ENCODE measurements at regions not wholly inside any gene's neighbourhood (a gene's known extent, or its start where the extent isn't known, plus 50 kb on each side); places are given as distances from the start of the nearest gene placed in this dataset.
"Not testable (repeated sequence)": the region's sequence is repeated elsewhere in the genome, so short reads cannot be mapped to it uniquely, and the experiment has no call there.

DNA sequence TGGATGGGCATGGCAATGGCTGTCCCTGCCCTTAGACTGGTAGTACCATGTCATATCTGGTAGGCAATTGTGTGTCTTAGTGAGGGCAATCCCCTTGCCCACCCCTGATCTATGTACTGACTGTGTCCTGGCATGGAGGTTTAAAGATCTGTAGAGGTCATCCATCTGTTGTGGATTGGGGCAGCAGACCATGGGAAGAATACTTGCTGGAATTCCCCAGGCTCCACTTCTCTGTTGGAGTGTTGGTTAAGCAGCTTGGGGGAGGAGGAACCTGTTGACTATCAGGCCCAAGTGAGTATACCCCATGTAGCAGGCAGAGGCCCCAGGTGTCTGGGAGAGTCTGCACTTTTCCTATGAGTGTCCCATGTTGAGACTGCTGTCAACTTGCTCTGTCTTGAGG lies 246.7 kb upstream of the DIPK2B start:
- DNase-seq, result no peak

DNA sequence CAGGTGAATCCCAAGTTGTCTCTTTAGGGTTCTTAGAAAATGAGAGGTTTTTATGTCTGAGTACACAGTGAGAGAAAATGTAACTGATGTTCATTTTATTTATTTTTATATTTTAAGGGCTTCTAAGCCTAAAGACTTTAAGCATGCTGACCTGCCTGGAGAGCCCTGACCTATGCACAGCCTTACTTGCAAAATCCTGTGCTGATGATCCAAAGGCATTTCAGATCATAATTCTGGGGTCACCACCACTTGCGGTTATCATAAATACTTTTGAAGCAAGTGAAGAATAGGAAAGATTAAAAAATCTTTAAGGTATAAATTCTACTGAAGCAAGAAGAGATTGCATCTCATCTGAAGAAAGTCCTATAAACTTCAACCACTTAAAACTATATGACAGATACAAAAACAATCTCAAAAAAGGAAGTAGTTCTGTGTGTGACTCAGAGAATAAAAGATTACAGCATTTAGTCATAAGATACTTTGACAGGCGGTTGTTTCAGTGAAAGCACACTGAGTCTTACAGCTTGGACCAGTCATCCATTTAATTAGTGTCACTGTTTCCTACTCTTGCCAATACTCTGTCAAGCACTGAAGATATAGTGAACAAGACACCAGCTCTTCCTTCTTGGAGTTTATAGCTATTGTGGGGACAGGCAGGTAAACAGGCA lies 245.2 kb upstream of the DIPK2B start:
- DNase-seq, result no peak

DNA sequence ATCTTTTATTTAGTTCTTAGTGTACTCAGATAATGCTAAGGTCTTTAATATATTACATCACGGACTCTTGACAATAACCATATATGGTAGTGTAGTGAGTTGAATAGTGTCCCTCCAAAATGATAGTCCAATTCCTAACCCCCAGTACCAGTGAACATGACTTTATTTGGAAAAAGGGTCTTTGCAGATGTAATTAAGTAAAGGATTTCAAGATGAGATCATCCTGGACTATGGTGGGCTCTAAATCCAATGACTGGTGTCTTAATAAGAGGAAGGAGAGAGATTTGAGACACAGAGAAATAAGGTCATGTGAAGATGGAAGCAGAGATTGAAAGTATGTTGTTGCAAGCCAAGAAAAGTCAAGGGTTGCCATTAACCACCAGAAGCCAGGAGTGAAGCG lies 236.5 kb upstream of the DIPK2B start:
- DNase-seq, result no peak

DNA sequence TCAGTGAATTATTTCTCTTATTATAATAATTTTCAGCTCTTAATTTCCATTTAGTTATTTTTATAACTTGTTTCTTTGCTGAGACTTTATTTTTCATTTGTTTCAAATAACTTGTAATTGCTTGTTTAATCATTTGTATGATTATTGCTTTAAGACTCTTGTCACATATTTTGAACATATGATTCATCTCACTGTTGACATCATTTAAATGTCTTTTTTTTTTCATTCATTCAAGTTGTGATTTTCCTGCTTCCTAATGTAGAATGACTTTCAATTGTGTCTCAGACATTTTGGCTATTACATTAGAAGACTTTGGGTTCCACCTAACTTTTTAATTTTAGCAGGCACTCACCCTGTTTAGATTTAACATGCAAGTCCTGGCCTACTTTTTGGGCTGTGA lies 234.8 kb upstream of the DIPK2B start:
- no peak for DNase-seq

DNA sequence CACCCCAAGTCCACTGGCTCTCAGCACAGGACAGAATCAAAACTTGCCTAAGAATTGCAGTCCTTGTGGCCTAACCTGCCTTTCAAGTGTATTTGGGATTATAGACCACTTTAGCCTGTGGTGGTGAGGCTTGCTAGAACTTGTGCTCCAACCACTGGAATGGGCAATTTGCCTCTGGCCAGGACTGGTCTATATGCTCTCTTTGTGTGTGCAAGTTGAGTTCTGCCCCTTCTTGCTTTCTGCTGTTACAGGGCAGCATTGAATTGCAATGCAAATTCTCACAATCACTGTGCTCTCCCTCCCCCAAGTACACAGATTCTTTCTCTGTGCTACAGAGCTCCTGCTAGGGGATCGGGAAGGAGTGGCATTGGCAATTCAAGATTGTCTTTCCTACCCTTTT lies 233.6 kb upstream of the DIPK2B start:
- DNase-seq, result no peak

DNA sequence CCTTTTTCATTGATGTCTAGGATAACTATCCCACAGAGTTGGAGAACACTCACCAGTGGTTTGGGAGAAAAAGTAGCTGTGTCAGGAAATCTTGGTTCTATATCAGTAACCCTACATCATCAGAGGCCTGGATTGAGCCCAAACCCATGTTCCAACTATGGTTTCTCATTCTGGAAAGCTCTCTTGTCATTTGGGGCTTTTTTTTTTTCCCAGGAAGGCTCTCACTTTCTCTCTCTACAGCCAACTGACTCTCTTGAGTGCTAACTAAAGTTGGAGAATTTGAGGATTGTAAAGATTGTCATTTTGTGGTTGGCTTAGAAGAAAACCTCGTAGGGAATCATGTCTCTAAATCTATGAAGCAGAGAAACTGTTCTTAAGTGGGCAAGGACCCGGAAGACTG lies 228.2 kb upstream of the DIPK2B start:
- DNase-seq, result no peak

DNA sequence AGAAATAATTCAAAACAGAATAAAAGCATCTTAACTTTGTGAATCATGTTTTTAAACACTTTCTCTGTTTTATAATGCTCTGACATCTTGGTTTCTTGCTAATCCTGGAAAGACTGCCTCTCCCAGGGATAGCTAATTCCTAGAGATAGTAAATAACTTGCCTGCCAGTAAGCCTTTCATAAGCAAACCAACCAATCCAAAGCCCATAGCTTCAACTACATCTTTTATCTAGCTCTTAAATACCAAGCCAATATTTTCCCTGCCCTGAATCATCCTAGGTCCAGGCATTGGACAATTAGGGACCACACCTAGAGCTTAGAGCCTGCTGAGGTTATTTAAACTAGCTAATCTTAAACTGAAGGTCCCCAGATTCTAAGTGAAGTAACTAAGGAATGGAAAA lies 223.7 kb upstream of the DIPK2B start:
- DNase-seq, result no peak

DNA sequence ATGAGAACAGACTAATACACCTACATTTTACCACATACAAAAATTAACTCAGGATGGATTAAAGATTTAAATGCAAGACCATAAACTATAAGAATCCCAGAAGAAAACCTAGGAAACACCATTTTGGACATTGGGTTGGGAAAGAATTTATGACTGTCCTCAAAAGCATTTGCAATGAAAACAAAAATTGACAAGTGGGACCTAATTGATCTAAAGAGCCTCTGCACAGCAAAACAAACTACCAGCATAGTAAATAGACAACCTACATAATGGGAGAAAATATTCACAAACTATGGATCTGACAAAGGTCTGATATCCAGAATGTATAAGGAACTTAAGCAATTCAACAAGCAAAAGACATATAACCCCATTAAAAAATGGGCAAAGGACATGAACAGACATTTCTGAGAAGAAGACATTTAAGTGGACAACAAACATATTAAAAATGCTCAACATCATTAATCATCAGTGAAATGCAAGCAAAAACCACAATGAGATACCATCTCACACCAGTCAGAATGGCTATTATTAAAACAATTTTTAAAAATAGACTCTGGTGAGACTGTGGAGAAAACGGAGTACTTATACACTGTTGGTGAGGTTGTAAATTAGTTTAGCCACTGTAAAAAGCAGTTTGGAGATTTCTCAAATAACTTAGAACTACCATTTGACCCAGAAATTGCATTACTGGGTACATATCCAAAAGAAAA lies 221.7 kb upstream of the DIPK2B start:
- DNase-seq, result no peak

DNA sequence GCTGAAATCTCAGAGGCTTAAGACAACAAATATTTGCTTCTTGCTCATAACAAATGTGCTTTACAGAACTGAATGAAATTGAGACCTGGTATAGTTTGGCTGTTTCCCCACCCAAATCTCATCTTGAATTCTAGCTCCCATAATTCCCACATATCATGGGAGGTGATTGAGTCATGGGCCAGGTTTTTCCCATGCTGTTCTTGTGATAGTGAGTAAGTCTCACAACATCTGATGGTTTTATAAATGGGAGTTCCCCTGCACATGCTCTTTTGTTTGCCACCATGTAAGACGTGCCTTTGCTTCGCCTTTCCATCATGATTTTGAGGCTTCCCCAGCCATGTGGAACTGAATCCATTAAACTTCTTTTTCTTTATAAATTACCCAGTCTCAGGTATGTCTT lies 221.1 kb upstream of the DIPK2B start:
- no peak for DNase-seq

DNA sequence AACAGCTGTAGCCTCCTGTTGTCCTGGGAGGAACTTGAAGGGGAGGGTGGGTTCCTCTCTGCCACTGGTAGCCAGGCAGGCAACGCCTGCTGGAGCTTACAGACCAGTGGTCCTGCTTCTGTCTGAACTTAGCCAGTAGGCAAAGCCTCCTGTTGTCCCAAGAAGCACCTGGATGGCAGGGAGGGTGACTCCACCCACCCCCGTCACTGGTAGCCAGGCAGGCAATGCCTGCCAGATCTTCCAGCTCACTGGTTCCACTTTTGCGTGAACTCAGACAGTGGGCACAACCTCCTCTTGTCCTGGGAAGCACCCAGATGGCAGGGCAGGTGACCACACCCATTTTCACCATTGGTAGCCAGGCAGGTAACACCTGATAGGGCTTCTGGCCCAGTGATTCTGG lies 203.5 kb upstream of the DIPK2B start:
- no peak for DNase-seq

DNA sequence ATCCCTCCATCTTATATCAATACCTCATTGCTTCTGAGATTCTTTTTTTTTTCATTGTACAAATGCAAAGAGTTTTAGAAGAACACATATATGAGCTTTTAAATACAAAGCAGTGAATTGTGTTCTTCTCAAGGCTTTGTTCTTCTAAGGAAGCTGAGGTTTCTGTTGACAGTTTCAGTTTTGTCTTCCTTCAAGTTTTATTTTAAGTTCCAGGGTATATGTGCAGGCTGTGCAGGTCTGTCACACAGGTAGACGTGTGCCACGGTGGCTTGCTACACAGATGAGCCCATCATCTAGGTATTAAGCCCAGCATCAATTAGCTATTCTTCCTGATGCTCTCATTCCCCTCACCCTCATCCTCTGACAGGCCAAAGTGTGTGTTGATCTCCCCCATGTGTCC lies 201.2 kb upstream of the DIPK2B start:
- DNase-seq, result no peak

DNA sequence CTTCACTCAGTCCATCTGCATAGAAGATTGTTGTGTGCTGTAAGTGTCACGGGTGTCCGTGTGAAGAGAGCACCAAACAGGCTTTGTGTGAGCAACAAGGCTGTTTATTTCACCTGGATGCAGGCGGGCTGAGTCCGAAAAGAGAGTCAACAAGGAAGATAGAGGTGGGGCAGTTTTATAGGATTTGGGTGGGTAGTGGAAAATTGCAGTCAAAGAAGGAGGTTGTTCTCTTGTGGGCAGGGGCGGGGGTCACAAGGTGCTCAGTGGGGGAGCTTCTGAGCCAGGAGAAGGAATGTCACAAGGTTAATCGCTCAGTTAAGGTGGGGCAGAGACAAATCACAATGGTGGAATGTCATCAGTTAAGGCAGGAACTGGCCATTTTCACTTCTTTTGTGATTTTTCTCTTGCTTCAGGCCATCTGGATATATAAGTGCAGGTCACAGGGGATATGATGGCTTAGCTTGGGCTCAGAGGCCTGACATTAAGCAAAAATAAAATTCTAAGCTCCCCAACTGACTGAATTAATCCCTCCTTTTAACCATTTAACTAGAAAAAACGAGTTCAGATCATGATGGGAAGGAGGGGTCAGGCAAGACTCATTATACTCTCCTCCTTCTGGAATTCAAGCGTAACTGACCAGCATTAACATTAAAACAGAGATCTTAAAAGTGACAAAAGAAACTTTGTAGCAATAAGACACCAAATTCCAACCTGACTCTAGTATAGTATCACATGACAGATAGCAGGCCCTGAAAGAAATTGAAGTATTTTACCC lies 200.5 kb upstream of the DIPK2B start:
- DNase-seq, result not testable (repeated sequence)

DNA sequence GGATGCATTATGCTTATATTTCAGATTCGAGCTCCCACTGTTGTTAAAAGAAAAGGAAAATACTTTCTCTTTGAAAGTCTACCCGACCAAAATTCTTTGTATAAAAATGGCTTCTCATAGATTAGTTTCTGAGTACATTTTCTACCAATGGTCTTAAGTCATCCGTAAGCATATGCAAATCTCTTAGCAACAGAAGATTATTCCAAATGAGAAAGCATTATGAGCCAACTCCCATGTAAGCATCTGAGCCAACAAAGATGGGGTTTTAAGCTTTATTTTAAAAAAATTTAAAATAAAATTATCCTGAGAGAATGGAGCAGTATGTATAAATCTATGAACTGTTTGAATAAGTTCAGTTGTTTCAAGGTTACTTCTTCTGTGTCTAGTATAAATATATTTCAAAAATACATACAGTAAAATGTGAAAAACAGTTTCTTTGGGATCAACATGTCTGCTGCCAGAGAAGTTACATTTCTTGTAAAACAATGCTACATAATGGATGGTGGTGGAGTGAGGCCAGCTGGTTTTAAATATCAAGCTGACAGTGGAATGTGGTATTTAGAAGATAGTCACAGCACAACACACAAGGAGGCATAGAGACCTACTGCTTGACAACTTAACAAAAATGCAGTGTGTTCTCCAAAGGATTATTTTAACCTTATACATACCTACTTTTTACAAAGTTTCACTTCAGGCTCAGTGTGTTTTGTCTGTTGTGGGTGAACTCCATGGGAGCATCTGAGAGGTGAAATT lies 199.5 kb upstream of the DIPK2B start:
- DNase-seq, result no peak

DNA sequence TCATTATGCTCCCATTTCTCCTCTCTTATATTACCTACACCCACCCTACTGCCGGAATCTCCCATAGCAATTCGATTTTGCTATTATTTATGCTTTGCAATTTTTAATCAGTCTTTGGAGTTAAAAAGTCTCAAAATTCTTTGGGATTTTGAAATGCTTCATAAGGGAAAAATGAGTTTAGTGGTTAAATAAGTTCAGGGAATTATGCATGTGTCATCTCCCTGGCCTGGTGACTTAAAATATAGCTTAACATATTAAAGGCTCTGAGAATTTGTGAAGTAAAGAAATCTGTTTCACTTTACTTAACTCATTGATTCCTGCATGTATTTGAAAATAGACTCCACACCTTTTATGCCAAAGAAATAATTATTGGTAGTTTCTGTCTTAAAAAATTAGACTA lies 185.1 kb upstream of the DIPK2B start:
- no peak for DNase-seq

DNA sequence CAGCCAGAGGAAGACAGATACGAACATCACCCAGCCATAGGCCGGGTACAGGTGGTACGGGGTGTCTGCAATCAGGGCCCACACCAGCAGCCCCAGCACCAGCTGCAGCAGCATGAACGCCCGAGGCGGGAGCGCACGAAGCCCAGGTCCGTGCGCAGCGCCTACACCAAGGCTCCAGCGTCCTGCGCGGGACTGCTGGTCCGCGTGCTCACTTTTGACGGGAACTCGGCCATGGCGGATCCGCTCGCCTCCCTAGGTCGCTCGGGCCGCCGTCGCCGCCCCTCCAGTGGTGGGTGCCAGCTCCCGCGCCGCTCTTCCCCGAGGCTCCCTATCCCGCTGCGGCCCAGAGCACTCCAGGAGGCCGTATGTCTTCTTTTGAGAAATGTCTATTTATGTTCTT lies 181.2 kb upstream of the DIPK2B start:
- DNase-seq, result no peak

DNA sequence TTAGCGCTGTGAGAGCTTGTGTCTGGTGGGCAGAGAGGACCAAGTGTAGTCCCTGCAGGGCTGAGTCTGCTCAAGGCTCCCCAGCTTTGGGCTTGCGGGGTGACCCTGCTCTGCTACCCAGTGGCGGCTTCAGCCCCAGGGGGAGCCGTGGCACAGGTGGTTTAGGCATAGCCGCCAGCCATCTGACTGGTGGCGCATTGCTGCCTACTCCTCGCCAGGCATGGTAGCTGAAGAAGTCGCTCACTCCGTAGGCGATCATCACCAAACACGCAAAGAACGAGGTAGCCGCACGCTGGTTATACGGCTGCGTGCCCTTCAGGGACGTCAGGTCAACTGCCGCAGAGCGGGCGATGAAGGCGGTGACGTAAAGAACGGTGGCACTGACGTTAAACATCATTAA lies 180.7 kb upstream of the DIPK2B start:
- no peak for DNase-seq

DNA sequence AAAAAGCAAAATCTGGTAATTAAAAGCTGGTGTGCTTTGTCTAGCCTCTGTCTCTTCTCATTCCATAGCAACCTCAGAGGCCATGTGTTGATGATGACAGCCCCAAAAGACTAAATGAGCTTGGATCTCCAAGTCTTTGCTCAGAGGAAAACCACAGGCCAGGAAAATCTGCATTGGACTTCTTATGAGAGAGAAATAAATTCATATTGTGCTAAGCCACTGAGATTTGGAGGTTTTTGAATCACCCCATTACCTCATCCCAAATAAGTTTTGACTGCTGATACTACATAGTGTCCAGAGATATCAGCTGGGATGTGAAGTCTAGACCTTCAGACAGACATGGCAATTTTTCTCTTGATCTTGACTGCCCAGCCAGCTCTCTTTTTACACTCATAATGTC lies 178.6 kb upstream of the DIPK2B start:
- no peak for DNase-seq

DNA sequence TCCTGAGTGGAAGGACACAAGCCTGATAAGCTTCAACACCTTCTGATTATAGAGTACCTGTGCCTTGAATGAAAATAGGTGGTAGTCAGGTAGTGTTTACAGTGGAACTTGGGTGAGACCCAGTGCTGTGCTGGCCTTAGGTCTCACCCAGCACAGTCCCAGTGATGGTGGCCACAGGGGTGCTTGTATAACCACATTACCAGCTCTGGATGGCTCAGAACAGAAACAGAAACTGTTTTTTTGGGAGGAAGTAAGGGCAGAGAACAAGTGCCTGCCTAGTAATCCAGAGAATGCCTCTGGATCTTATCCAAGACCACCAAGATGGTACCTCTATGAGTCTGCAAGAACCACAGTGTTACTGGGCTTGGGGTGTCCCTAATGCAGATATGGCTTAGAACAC lies 171.5 kb upstream of the DIPK2B start:
- no peak for DNase-seq

DNA sequence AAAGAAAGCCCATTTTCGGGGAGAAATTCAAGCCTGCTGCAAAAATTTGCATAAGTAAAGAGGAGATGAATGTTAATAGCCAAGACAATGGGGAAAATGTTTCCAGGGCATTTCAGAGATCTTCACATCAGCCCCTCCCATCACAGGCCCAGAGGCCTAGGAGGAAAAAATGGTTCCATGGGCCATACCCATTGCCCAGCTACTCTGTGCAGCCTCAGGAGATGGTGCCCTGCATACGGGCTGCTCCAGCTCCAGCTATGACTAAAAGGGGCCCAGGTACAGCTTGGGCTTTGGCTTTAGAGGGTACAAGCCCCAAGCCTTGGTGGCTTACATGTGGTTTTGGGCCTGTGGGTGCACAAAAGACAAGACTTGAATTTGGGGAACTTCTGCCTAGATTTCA lies 168.0 kb upstream of the DIPK2B start:
- no peak for DNase-seq

DNA sequence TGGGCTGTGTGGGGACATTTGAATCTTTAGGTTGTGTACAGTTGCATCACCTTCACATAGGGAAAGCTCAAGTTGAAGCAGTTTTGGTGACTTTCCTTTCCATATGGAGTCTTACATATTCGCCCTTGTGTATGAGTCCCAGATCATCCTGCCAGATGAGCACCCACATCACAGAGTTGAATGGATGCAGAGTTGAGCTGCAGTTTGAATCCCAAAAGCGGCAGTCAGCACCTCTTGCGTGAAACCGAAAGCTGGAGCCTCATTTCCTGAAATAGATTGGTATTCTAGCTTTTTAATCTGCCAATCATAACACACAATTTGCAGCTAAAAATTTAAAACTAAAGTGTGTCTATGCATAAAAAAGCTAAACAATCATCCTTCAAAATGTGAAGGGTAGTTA lies 162.9 kb upstream of the DIPK2B start:
- DNase-seq, result no peak

DNA sequence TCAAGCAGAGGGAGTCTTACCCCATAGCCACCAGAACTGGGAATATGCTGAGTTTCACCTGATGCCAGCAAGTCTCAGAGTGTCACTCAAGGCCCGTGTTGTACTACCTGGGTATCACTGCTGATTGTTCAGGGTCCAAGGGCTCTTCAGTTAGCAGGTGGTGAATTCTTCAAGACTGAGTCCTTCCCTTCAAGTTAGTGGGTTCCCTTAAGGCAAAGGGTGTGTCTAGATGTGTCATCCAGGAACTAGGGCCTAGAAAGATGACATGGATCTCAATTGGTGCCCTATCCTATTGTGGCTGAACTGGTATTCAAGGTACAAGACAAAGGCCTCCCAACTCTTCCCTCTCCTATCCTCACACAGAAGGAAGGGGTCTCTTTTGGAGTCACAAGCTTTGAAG lies 159.9 kb upstream of the DIPK2B start:
- DNase-seq, result no peak

DNA sequence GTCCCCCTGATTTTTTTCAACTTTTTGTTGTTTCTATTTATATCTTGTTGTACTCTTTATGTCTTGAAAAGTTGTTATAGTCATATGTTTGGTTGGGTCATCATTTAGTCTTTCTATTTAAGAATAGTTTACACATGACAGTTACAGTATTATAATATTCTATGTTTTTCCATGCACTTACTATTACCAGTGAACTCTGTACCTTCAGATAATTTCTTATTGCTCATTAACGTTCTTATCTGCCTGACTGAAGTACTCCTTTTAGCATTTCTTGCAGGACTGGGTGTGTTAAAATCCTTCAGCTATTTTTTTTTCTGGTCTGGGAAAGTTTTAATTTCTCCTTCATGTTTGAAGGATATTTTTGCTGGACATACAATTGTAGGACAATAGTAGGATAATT lies 157.7 kb upstream of the DIPK2B start:
- no peak for DNase-seq

DNA sequence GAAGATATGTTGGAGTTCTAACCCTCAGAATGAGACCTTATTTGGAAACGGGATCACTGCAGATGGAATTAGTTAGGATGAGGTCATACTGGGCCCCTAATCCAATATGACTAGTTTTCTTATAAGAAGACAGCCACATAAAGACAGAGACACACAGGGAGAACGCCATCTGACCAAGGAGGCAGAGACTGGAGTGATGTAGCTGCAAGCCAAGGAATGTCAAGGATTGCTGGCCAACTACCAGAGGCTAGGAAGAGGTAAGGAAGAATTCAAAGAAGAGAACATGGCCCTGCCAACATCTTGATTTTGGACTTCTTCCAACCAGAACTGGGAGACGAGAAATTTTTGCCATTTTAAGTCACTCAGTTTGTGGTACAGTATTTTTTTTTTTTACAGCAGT lies 152.8 kb upstream of the DIPK2B start:
- DNase-seq, result no peak

DNA sequence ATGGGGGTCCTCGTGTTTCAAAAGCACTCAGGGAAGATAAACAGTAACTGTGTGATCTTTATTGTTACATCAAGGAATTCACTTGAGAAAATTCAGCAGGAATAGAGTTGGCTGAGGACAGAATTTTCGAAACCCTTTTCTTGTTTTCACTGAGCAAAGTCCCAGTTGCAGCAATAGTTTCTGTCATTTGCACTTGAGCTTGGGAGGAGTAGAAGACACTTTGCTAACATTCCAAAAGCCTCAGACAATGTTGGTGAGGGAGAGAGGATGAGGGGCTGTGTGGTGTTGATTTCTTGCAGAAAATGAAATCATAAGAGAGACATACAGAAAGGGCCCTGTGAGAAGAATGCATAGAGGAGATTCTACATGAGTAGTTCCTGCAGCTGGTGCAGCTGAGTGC lies 151.9 kb upstream of the DIPK2B start:
- no peak for DNase-seq

Measured in CD4-positive, alpha-beta T cell treated with Interleukin-17A for 4 hours (primary cell).